Fibroblast of mammary gland (primary cell): ENCODE measurements at regions not wholly inside any gene's neighbourhood (a gene's known extent, or its start where the extent isn't known, plus 50 kb on each side); places are given as distances from the start of the nearest gene placed in this dataset.
A peak's percentile ranks its signal among the peaks of the same experiment; 100 is the strongest.
"Not testable (repeated sequence)": the region's sequence is repeated elsewhere in the genome, so short reads cannot be mapped to it uniquely, and the experiment has no call there.

Experiments
- DNase-seq: peaks from one replicate; pipeline ENCODE4 v3.0.0-alpha.2; 2010; ENCODE audit warnings: low read depth
- H3K4me3 ChIP-seq: 2 replicates; pipeline ENCODE4 v1.5.1; 2011; ENCODE audit warnings: low read depth, mild to moderate bottlenecking, low read length, moderate library complexity; ENCODE audit not compliant: control insufficient read depth
- CTCF ChIP-seq: conservative IDR thresholded peaks from 2 replicates; pipeline ENCODE4 v1.5.1; 2011; ENCODE audit warnings: low read depth, low read length, inconsistent platforms; ENCODE audit not compliant: control insufficient read depth, insufficient read depth

GRCh38 chr7:39758234-39758970 lies 135.0 kb downstream of the RALA start:
- no peak for TF ChIP-seq CTCF
- no peak overlapping the region for H3K4me3 ChIP-seq
- DNase-seq = no peak

- no peak for DNase-seq
- H3K4me3 ChIP-seq = no peak overlapping the region
- no peak for TF ChIP-seq CTCF
These were observed 138.1 kb downstream of the RALA start for GRCh38 chr7:39761449-39761848.

- H3K4me3 ChIP-seq = not testable (repeated sequence)
- peak; percentile 66 for DNase-seq
These were observed 139.1 kb downstream of the RALA start for GRCh38 chr7:39762466-39762865.

- peak; percentile 69 for DNase-seq
- not testable (repeated sequence) for H3K4me3 ChIP-seq
These were observed 139.5 kb downstream of the RALA start for GRCh38 chr7:39762881-39763280.

GRCh38 chr7:39765833-39766232 lies 142.5 kb downstream of the RALA start:
- not testable (repeated sequence) for H3K4me3 ChIP-seq, DNase-seq

- not testable (repeated sequence) for DNase-seq, H3K4me3 ChIP-seq
These were observed 145.1 kb downstream of the RALA start for GRCh38 chr7:39768439-39768838.

- DNase-seq, H3K4me3 ChIP-seq: not testable (repeated sequence)
These were observed 151.0 kb downstream of the RALA start for GRCh38 chr7:39774341-39774851.

- DNase-seq = peak; percentile 86
- not testable (repeated sequence) for H3K4me3 ChIP-seq
These were observed 158.2 kb downstream of the RALA start for GRCh38 chr7:39781557-39781956.

GRCh38 chr7:39786440-39786839 lies 163.1 kb downstream of the RALA start:
- not testable (repeated sequence) for DNase-seq, H3K4me3 ChIP-seq

- DNase-seq = peak; percentile 70
These were observed 159.0 kb upstream of the CDK13 start for GRCh38 chr7:39791035-39791434.

GRCh38 chr7:39791911-39792310 lies 158.1 kb upstream of the CDK13 start:
- DNase-seq = peak; percentile 75
- not testable (repeated sequence) for H3K4me3 ChIP-seq

More at GRCh38 chr7:39791035-39791434, 159.0 kb upstream of the CDK13 start:
- not testable (repeated sequence) for H3K4me3 ChIP-seq

- not testable (repeated sequence) for H3K4me3 ChIP-seq, DNase-seq
These were observed 157.0 kb upstream of the CDK13 start for GRCh38 chr7:39793026-39793425.

GRCh38 chr7:39793851-39794250 lies 156.2 kb upstream of the CDK13 start:
- H3K4me3 ChIP-seq, DNase-seq: not testable (repeated sequence)

- H3K4me3 ChIP-seq, DNase-seq: not testable (repeated sequence)
These were observed 153.1 kb upstream of the CDK13 start for GRCh38 chr7:39796947-39797346.

- H3K4me3 ChIP-seq, DNase-seq: not testable (repeated sequence)
These were observed 152.0 kb upstream of the CDK13 start for GRCh38 chr7:39798077-39798476.
